ENCODE measurements at regions not wholly inside any gene's neighbourhood (a gene's known extent, or its start where the extent isn't known, plus 50 kb on each side); places are given as distances from the start of the nearest gene placed in this dataset.

DNA sequence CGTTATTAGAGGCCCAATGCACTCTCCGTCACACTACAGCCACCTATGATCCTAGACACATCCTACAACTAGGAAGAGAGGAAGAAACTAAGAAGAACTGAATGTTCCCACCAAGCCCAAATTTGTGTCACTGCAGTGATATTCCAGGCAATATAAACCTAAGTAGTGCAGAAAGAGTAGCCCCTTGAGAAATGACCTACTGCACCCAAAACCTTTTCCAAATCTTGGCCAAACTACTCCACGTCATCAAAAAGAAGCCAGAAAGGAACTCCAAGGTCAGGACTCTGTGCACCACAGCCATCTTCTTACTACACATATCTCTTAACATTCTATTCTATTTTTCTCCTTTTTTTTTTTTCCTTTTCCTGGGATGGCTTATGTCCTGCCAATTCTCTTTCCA, 60.2 kb downstream of the ADAMTS1 start:
- WGBS, 5 donors = 82 to 96% (median 89%) methylated on average over 3 of the region's 3 CpGs
- no peaks in the 10 kb centered on the region for H3K9me3 ChIP-seq
- no peaks in the 10 kb centered on the region for H3K27me3 ChIP-seq (replicated peaks in 1 of 7)
- H3K27ac ChIP-seq = peak overlapping the region in 1 of 8 donors; percentile 26
- intact Hi-C loops (cut with DNase I; ENCODE audit: low total_unique reads) = no loop called here
- no peaks in the 10 kb centered on the region for H3K4me1 ChIP-seq
- H3K36me3 ChIP-seq = no peaks in the 10 kb centered on the region
- no peak for DNase-seq
- H3K4me3 ChIP-seq = no peak overlapping the region
- TF ChIP-seq POLR2AphosphoS5 (IDR thresholded peaks at IDR 0.05) (no peak), POLR2A (IDR thresholded peaks at IDR 0.05) (no peak)
- TF ChIP-seq, protein P1, sequence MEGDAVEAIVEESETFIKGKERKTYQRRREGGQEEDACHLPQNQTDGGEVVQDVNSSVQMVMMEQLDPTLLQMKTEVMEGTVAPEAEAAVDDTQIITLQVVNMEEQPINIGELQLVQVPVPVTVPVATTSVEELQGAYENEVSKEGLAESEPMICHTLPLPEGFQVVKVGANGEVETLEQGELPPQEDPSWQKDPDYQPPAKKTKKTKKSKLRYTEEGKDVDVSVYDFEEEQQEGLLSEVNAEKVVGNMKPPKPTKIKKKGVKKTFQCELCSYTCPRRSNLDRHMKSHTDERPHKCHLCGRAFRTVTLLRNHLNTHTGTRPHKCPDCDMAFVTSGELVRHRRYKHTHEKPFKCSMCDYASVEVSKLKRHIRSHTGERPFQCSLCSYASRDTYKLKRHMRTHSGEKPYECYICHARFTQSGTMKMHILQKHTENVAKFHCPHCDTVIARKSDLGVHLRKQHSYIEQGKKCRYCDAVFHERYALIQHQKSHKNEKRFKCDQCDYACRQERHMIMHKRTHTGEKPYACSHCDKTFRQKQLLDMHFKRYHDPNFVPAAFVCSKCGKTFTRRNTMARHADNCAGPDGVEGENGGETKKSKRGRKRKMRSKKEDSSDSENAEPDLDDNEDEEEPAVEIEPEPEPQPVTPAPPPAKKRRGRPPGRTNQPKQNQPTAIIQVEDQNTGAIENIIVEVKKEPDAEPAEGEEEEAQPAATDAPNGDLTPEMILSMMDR (IDR thresholded peaks at IDR 0.05 in 8 of 11, conservative IDR thresholded peaks at IDR 0.05 in 3 of 11) = no peak

DNA sequence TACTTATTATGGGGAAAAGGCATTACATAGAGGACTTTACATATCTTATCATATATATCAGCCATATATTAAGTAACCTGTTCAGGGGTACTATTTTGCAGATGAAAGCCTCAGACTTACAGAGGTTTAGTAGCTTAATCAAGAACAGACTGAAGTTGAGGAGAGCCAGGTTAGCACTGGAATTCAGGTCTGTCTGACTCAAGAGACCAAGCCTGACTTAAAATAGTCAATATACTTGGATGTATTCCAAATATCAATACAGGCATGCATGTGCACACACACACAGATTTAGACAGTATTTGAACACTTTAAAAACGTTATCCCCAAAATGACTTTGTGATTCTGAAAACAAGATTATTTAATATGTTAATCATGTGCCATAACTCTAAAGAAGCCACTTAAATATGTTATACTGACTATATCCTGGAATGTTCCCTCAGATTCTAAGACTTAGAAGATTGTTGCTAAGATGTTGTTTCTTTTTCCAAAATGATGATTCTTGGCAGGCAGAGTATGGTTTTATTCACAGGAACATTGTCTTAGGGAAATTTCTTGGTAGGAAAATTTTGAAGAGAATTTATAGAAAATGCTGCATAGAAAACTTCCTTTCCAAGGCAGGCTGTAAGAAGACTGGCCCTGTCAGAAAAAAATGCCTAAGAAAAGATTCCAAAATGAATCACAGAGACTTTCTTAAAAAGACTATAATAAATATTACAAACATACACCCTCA, 61.6 kb downstream of the ADAMTS1 start:
- H3K4me1 ChIP-seq = no peaks in the 10 kb centered on the region
- no peak for DNase-seq
- no peak overlapping the region for H3K4me3 ChIP-seq
- no peaks in the 10 kb centered on the region for H3K36me3 ChIP-seq
- intact Hi-C loops (cut with DNase I; ENCODE audit: low total_unique reads) = no loop called here
- H3K27ac ChIP-seq = peak overlapping the region in 2 of 8 donors; percentile 35 to 50
- no peak for TF ChIP-seq POLR2A (IDR thresholded peaks at IDR 0.05)
- TF ChIP-seq, protein P1 (IDR thresholded peaks at IDR 0.05 in 8 of 11, conservative IDR thresholded peaks at IDR 0.05 in 3 of 11) = no peak
- TF ChIP-seq POLR2AphosphoS5 (IDR thresholded peaks at IDR 0.05) = no peak
- no peaks in the 10 kb centered on the region for H3K9me3 ChIP-seq
- no peaks in the 10 kb centered on the region for H3K27me3 ChIP-seq (replicated peaks in 1 of 7)
- WGBS, 5 donors = 41 to 60% (median 52%) methylated on average over 1 of the region's 1 CpG

DNA sequence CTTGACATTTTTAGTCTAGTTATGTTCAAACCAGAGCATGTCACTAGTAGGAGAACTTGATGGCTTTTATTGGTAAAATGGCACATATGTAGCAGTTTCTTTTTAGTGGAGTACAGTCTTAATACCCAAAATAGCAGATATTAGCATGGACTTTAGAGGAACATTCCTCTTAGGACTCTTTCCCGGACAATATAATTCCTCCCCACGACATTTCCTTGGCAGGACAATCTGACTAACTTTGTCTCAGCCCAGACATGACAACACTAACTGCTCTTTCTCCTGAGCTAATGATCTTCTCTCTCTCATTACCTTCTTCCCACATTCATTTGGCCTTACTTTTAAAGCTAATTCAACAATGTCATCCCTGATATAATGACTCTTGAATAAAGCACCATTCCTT, 62.5 kb downstream of the ADAMTS1 start:
- intact Hi-C loops (cut with DNase I; ENCODE audit: low total_unique reads) = no loop called here
- Histone ChIP-seq H3K27ac (peak overlapping the region in 5 of 8 donors; percentile 9 to 50 (median 19)), H3K27me3 (replicated peaks in 1 of 7) (no peaks in the 10 kb centered on the region), H3K4me1 (no peaks in the 10 kb centered on the region), H3K4me3 (no peak overlapping the region), H3K36me3 (no peaks in the 10 kb centered on the region), H3K9me3 (no peaks in the 10 kb centered on the region)
- DNase-seq = no peak
- WGBS, 5 donors = 66 to 85% (median 79%) methylated on average over 2 of the region's 2 CpGs
- no peak for TF ChIP-seq POLR2AphosphoS5 (IDR thresholded peaks at IDR 0.05)
- TF ChIP-seq, protein P1 (IDR thresholded peaks at IDR 0.05 in 8 of 11, conservative IDR thresholded peaks at IDR 0.05 in 3 of 11) = no peak
- TF ChIP-seq POLR2A (IDR thresholded peaks at IDR 0.05) = no peak

DNA sequence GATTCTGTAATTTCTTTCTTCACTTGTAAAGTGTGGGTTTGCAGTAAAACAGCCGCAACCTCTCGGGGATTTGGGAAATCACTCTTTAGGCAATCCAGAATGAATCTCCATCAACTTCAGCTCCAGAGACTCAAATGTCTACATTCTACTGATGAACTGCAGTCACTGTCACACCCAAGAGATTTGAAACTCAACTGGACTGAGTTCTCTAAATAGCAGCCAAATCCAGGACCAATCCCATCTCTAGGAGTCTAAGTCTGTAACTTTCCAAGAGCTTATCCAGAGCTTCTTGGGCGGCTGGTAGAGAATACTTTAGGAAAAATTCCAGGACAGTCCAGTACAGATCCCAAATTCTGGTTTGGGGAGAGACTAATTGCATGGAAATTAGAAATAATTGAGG, 62.9 kb downstream of the ADAMTS1 start:
- TF ChIP-seq POLR2AphosphoS5 (IDR thresholded peaks at IDR 0.05) = no peak
- TF ChIP-seq POLR2A (IDR thresholded peaks at IDR 0.05) = no peak
- TF ChIP-seq, protein P1 (IDR thresholded peaks at IDR 0.05 in 8 of 11, conservative IDR thresholded peaks at IDR 0.05 in 3 of 11) = no peak

More for the DNA sequence above, 62.9 kb downstream of the ADAMTS1 start:
- WGBS, 5 donors = 78 to 91% (median 82%) methylated on average over 3 of the region's 3 CpGs
- Histone ChIP-seq H3K36me3 (no peaks in the 10 kb centered on the region), H3K27ac (peak overlapping the region in 5 of 8 donors; percentile 9 to 50 (median 19)), H3K4me1 (no peaks in the 10 kb centered on the region), H3K4me3 (no peak overlapping the region), H3K9me3 (no peaks in the 10 kb centered on the region), H3K27me3 (replicated peaks in 1 of 7) (no peaks in the 10 kb centered on the region)
- intact Hi-C loops (cut with DNase I; ENCODE audit: low total_unique reads) = no loop called here
- DNase-seq = no peak

All from spleen (tissue), 11 donors.